ENCODE measurements at regions not wholly inside any gene's neighbourhood (a gene's known extent, or its start where the extent isn't known, plus 50 kb on each side); places are given as distances from the start of the nearest gene placed in this dataset.

GRCh38 chr13:73808318-73808717 lies 325.9 kb downstream of the KLF12 start:
- TF ChIP-seq POLR2AphosphoS5 (IDR thresholded peaks at IDR 0.05; ENCODE audit: borderline replicate concordance, low read depth, low read length) (no peak), EZH2 (IDR thresholded peaks at IDR 0.05) (no peak), FOXP2 (optimal IDR thresholded peaks at IDR 0.05; ENCODE audit: control extremely low read depth, extremely low read length, insufficient read depth) (no peak)

Measured in SK-N-MC (cell line).